Muscle layer of colon (tissue), 2 donors: ENCODE measurements at regions not wholly inside any gene's neighbourhood (a gene's known extent, or its start where the extent isn't known, plus 50 kb on each side); places are given as distances from the start of the nearest gene placed in this dataset.

Experiments used
- H3K27ac ChIP-seq: one replicate; pipeline ENCODE4 v1.7.0; 2013; ENCODE audit warnings: low read depth, mild to moderate bottlenecking, low read length, moderate library complexity
- H3K27me3 ChIP-seq, 2 donors: one replicate each; pipeline ENCODE4 v1.7.0; 2013; ENCODE audit warnings: low read length in 2 of 2, mild to moderate bottlenecking in 2 of 2; ENCODE audit not compliant: insufficient read depth in 2 of 2, control insufficient read depth in 1 of 2
- H3K36me3 ChIP-seq: one replicate; pipeline ENCODE4 v1.7.0; 2013; ENCODE audit warnings: mild to moderate bottlenecking, low read length; ENCODE audit not compliant: insufficient read depth
- H3K4me1 ChIP-seq: one replicate; pipeline ENCODE4 v1.7.0; 2013; ENCODE audit warnings: mild to moderate bottlenecking, low read length; ENCODE audit not compliant: insufficient read depth
- H3K4me3 ChIP-seq, 2 donors: one replicate each; pipeline ENCODE4 v1.7.0; 2013; ENCODE audit warnings: low read length in 2 of 2, low read depth in 1 of 2, mild to moderate bottlenecking in 1 of 2, moderate library complexity in 1 of 2
- H3K9ac ChIP-seq: one replicate; pipeline ENCODE4 v1.7.0; 2013; ENCODE audit warnings: low read length
- H3K9me3 ChIP-seq: one replicate; pipeline ENCODE4 v1.7.0; 2013; ENCODE audit warnings: mild to moderate bottlenecking, low read length
- donor health status: abdominal sarcoma.
- donor health status: Adenocarcinoma of cecum.

GRCh38 chr1:228862542-228863505 is 127.5 kb downstream of the RHOU start:
- Histone ChIP-seq H3K27ac (no peak overlapping the region), H3K4me1 (peaks cover 11% of the 10 kb centered on the region), H3K4me3 (no peak overlapping the region), H3K27me3 (no peaks in the 10 kb centered on the region), H3K9me3 (no peaks in the 10 kb centered on the region), H3K36me3 (no peaks in the 10 kb centered on the region), H3K9ac (no peak overlapping the region)

- Histone ChIP-seq H3K4me1 (peaks cover 11% of the 10 kb centered on the region), H3K9ac (no peak overlapping the region)
Observed at GRCh38 chr1:228863776-228864175, 128.5 kb downstream of the RHOU start.

GRCh38 chr1:228865627-228866330 is 130.5 kb downstream of the RHOU start:
- Histone ChIP-seq H3K4me1 (peaks cover 11% of the 10 kb centered on the region), H3K36me3 (no peaks in the 10 kb centered on the region), H3K4me3 (no peak overlapping the region), H3K9ac (no peak overlapping the region), H3K27ac (no peak overlapping the region), H3K27me3 (no peaks in the 10 kb centered on the region), H3K9me3 (no peaks in the 10 kb centered on the region)

More at GRCh38 chr1:228863776-228864175, 128.5 kb downstream of the RHOU start:
- no peaks in the 10 kb centered on the region for H3K9me3 ChIP-seq
- no peaks in the 10 kb centered on the region for H3K36me3 ChIP-seq
- H3K27me3 ChIP-seq = no peaks in the 10 kb centered on the region
- no peak overlapping the region for H3K4me3 ChIP-seq
- H3K27ac ChIP-seq = no peak overlapping the region

GRCh38 chr1:228866468-228866867 is 131.2 kb downstream of the RHOU start:
- no peak overlapping the region for H3K4me3 ChIP-seq
- no peaks in the 10 kb centered on the region for H3K27me3 ChIP-seq
- H3K9me3 ChIP-seq = no peaks in the 10 kb centered on the region
- H3K27ac ChIP-seq = no peak overlapping the region
- H3K4me1 ChIP-seq = peaks cover 12% of the 10 kb centered on the region
- H3K9ac ChIP-seq = no peak overlapping the region
- H3K36me3 ChIP-seq = no peaks in the 10 kb centered on the region

GRCh38 chr1:228867108-228867950 is 132.1 kb downstream of the RHOU start:
- Histone ChIP-seq H3K9ac (no peak overlapping the region), H3K9me3 (no peaks in the 10 kb centered on the region), H3K4me3 (no peak overlapping the region), H3K4me1 (peaks cover 16% of the 10 kb centered on the region), H3K36me3 (no peaks in the 10 kb centered on the region), H3K27me3 (no peaks in the 10 kb centered on the region), H3K27ac (no peak overlapping the region)

GRCh38 chr1:228867951-228868730 is 132.9 kb downstream of the RHOU start:
- Histone ChIP-seq H3K4me3 (no peak overlapping the region), H3K9me3 (no peaks in the 10 kb centered on the region), H3K36me3 (no peaks in the 10 kb centered on the region), H3K9ac (no peak overlapping the region), H3K4me1 (peaks cover 16% of the 10 kb centered on the region), H3K27me3 (no peaks in the 10 kb centered on the region), H3K27ac (no peak overlapping the region)

- H3K9ac ChIP-seq = no peak overlapping the region
- peaks cover 16% of the 10 kb centered on the region for H3K4me1 ChIP-seq
- H3K4me3 ChIP-seq = no peak overlapping the region
Observed at GRCh38 chr1:228868731-228869024, 133.4 kb downstream of the RHOU start.

GRCh38 chr1:228869312-228869824 is 134.1 kb downstream of the RHOU start:
- no peaks in the 10 kb centered on the region for H3K9me3 ChIP-seq
- H3K36me3 ChIP-seq = no peaks in the 10 kb centered on the region
- H3K27me3 ChIP-seq = no peaks in the 10 kb centered on the region
- peaks cover 15% of the 10 kb centered on the region for H3K4me1 ChIP-seq
- no peak overlapping the region for H3K9ac ChIP-seq
- no peak overlapping the region for H3K4me3 ChIP-seq
- no peak overlapping the region for H3K27ac ChIP-seq

More at GRCh38 chr1:228868731-228869024, 133.4 kb downstream of the RHOU start:
- Histone ChIP-seq H3K27ac (no peak overlapping the region), H3K36me3 (no peaks in the 10 kb centered on the region), H3K9me3 (no peaks in the 10 kb centered on the region), H3K27me3 (no peaks in the 10 kb centered on the region)

GRCh38 chr1:228870041-228870713 is 134.9 kb downstream of the RHOU start:
- H3K9me3 ChIP-seq = no peaks in the 10 kb centered on the region
- H3K9ac ChIP-seq = no peak overlapping the region
- no peaks in the 10 kb centered on the region for H3K27me3 ChIP-seq
- H3K4me1 ChIP-seq = peaks cover 11% of the 10 kb centered on the region
- no peak overlapping the region for H3K27ac ChIP-seq
- H3K36me3 ChIP-seq = no peaks in the 10 kb centered on the region
- no peak overlapping the region for H3K4me3 ChIP-seq

- Histone ChIP-seq H3K27me3 (no peaks in the 10 kb centered on the region), H3K4me1 (peaks cover 11% of the 10 kb centered on the region), H3K9me3 (no peaks in the 10 kb centered on the region), H3K36me3 (no peaks in the 10 kb centered on the region), H3K4me3 (peak overlapping the region in 1 of 2 donors; percentile 4), H3K27ac (peak overlapping the region; percentile 62), H3K9ac (no peak overlapping the region)
Observed at GRCh38 chr1:228871314-228872061, 136.2 kb downstream of the RHOU start.
